HG02938 (cell line): ENCODE measurements at regions not wholly inside any gene's neighbourhood (a gene's known extent, or its start where the extent isn't known, plus 50 kb on each side); places are given as distances from the start of the nearest gene placed in this dataset.

Experiments
- ATAC-seq: cut with Tn5 transposase; IDR thresholded peaks from one replicate; pipeline ENCODE4 v1.9.1; 2021; ENCODE audit warnings: mild to moderate bottlenecking, moderate library complexity; ENCODE audit not compliant: unreplicated experiment

- ATAC-seq: no peak
Observed at GRCh38 chr16:9185381-9185780, 93.9 kb downstream of the HAPSTR1 start.

- no peak for ATAC-seq
Observed at GRCh38 chr16:9186061-9186460, 94.6 kb downstream of the HAPSTR1 start.

GRCh38 chr16:9188721-9189120 is 97.3 kb downstream of the HAPSTR1 start:
- ATAC-seq: no peak

- ATAC-seq: no peak
Observed at GRCh38 chr16:9191274-9191850, 99.9 kb downstream of the HAPSTR1 start.

GRCh38 chr16:9192746-9193145 is 101.3 kb downstream of the HAPSTR1 start:
- no peak for ATAC-seq

GRCh38 chr16:9195287-9195686 is 103.8 kb downstream of the HAPSTR1 start:
- no peak for ATAC-seq

- ATAC-seq: no peak
Observed at GRCh38 chr16:9197957-9198661, 106.7 kb downstream of the HAPSTR1 start.

- no peak for ATAC-seq
Observed at GRCh38 chr16:9199311-9199710, 107.9 kb downstream of the HAPSTR1 start.

GRCh38 chr16:9199751-9200150 is 108.3 kb downstream of the HAPSTR1 start:
- ATAC-seq: no peak

GRCh38 chr16:9203956-9204355 is 112.5 kb downstream of the HAPSTR1 start:
- ATAC-seq: no peak

GRCh38 chr16:9205661-9206060 is 114.2 kb downstream of the HAPSTR1 start:
- no peak for ATAC-seq

- no peak for ATAC-seq
Observed at GRCh38 chr16:9206156-9206555, 114.7 kb downstream of the HAPSTR1 start.

- no peak for ATAC-seq
Observed at GRCh38 chr16:9212621-9213020, 121.2 kb downstream of the HAPSTR1 start.

GRCh38 chr16:9219813-9220212 is 128.4 kb downstream of the HAPSTR1 start:
- no peak for ATAC-seq

- no peak for ATAC-seq
Observed at GRCh38 chr16:9225527-9226316, 134.3 kb downstream of the HAPSTR1 start.

GRCh38 chr16:9226924-9227323 is 135.5 kb downstream of the HAPSTR1 start:
- no peak for ATAC-seq

- no peak for ATAC-seq
Observed at GRCh38 chr16:9231039-9231438, 139.6 kb downstream of the HAPSTR1 start.

GRCh38 chr16:9232102-9232770 is 140.8 kb downstream of the HAPSTR1 start:
- no peak for ATAC-seq

GRCh38 chr16:9235867-9236266 is 144.4 kb downstream of the HAPSTR1 start:
- no peak for ATAC-seq

GRCh38 chr16:9236319-9236718 is 144.9 kb downstream of the HAPSTR1 start:
- ATAC-seq: no peak

GRCh38 chr16:9238346-9238745 is 146.9 kb downstream of the HAPSTR1 start:
- no peak for ATAC-seq
